Non-pigmented ciliary epithelial cell (primary cell): ENCODE measurements at regions not wholly inside any gene's neighbourhood (a gene's known extent, or its start where the extent isn't known, plus 50 kb on each side); places are given as distances from the start of the nearest gene placed in this dataset.
"Not testable (repeated sequence)": the region's sequence is repeated elsewhere in the genome, so short reads cannot be mapped to it uniquely, and the experiment has no call there.

Experiments
- DNase-seq: peaks from one replicate; pipeline ENCODE4 v3.0.0-alpha.2; 2010; ENCODE audit warnings: low read depth

GRCh38 chr6:28585335-28585734 is 59.7 kb downstream of the GPX5 start:
- no peak for DNase-seq

- no peak for DNase-seq
Measured at GRCh38 chr6:28586324-28586723, 60.6 kb downstream of the GPX5 start.

- DNase-seq: no peak
Measured at GRCh38 chr6:28586962-28587745, 61.5 kb downstream of the GPX5 start.

DNA sequence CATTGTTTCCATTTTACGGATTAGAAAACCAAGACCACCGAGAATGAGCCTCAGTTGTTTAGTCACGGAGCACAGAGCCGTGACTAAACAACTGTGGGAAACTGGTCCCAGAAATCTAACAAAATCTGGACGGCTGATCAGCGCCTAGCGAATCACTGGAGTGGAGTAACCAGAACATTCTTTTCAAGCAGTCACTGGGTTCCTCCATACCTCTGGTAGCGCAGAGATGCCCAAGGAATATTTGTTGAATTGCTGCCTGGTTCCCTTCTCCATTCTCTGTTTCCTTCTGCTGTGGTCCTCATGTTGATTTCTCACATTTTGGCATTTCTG is 62.0 kb downstream of the GPX5 start:
- no peak for DNase-seq

DNA sequence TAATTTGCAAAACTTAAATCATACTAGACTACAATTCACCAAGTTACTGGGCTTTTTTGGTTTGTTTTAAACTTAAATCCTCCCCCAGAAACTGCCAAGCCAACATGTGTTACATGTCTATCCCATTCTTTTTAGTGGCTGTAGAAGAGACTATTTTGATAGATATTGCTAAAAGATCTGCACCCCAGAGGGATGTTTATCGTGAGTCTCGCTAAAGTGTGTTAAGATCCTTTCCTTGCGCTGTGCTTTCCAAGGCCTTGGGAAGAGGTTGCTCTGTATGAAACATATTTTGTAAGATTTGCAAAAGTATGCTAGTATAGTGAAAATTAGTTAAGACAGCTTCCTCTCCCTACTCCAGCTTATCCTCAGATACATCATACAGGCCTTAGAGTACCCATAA is 63.0 kb downstream of the GPX5 start:
- no peak for DNase-seq

GRCh38 chr6:28589234-28589956 is 63.7 kb downstream of the GPX5 start:
- DNase-seq: peak; percentile 93

- no peak for DNase-seq
Measured at GRCh38 chr6:28589957-28590349, 64.3 kb downstream of the GPX5 start.

DNA sequence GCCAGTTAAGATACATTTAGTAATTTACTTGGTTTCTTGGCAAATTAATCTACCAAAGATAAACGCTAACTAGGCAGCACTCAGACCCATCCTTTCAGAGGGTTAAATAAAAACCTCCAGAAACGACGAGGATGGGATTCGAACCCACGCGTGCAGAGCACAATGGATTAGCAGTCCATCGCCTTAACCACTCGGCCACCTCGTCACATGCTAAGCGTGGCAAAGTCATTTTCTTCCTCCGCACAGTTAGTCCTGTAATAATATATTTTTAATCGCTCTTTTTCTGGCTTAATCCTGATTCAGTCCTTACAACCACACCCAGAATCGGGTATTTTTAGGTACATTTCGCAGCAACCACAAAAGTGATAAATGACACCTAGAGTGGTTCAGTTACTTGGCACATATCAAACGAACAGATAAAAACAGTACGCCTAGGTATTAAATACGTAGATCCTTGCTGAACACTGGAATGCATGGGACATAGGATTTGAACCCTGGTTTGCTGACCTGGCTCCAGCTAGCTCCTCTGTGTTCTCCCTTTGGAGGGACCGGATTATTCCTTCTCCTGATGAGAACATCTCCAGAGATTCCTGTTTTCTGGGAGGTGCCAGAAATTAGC is 71.6 kb downstream of the GPX5 start:
- DNase-seq: no peak

DNA sequence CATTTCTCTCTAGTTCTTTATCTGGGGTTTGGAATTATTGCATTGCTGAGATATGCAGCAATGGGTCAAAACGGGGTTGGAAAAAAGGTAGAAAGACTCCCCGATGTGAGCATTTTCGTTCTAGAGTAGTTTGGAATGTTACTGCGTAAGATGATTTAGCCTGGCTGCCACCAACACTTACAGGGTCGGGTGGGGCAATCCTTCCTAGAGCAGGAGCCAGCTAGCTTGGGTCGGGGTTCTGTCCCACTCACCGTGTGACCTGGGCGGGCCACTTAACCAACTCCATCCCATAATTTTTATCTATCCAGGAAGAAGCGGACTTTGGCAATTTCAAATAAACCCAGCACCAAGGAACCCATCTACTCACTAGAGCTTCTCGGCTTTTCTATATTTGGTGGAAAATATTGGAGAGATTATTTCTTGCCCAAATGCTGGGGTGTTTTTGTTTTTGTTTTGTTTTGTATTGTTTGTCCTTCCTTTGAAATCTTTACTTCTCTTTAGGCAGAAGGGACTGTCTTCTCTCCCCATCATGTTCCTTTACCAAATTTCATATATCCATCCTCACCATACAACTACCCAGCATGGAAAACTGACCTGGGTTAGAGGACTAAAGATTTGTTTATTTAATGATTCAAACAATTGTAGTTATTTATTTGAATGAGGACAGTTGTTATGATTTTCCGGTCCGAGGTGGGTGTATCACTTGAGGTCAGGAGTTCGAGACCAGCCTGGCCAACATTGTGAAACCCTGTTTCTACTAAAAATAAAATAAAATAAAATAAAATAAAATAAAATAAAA is 72.4 kb downstream of the GPX5 start:
- DNase-seq: no peak

- no peak for DNase-seq
Measured at GRCh38 chr6:28598757-28599686, 73.3 kb downstream of the GPX5 start.

- no peak for DNase-seq
Measured at GRCh38 chr6:28600245-28600644, 74.6 kb downstream of the GPX5 start.

DNA sequence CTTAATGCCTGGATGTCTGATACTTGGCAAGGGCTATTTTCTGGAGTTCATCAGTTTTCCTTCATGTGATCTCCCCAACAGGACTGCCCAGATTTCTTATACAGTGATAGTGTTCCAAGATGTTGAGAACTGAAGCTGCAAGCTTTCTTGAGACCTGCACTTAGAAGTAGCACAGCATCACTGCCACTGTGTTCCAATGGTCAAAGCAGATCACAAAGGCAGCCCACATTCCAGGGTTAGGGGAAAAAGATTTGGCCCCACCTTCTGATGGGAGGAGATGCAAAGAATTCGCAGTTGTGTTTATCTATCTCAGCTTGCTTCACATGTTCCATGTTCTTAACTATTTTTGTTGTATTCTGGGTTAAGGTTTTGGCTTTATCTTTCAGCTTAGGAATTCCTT is 78.2 kb downstream of the GPX5 start:
- DNase-seq: no peak

DNA sequence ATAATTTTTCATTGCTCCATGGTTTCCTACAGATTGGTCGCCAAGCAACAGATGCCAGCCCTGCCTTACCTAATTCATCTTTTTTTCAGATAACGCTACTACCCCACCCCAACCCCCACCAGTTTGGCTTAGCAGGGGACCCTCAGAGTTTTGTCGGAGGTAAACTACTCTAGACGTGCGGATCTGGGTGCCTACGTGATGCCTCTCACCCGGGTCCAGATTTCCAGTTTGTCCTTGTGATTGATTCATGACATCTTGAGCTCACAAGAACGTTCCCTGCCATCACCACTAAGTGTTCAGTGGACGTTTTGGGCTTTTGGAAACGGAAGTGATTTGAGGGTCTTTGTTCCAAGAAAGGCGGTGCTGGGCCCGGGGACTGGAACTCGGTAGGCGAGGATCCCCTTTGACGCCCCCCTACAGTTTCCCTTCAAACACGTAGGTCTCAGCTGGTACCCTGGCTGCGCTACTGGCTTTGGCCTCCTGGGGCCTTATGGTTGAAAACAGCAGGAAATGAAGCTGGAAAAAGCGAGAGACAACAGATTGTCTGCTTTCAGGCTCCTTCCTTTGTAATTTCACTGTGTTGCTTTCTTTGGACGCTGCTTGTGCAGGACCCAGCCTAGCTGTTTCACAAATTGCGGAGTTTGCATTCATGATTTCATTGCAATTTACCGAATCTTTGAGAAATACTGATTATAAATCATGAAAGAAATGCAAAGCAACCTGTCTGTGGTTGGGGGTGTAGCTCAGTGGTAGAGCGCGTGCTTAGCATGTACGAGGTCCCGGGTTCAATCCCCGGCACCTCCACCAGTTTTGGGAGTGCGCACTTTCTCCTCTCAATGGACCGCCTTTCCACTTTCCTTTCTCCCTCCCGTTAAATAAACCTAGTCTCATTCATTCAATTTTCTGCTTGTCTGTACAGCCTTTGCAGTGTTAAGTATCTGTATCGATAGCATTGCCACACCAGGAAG is 81.0 kb downstream of the GPX5 start:
- DNase-seq: no peak

DNA sequence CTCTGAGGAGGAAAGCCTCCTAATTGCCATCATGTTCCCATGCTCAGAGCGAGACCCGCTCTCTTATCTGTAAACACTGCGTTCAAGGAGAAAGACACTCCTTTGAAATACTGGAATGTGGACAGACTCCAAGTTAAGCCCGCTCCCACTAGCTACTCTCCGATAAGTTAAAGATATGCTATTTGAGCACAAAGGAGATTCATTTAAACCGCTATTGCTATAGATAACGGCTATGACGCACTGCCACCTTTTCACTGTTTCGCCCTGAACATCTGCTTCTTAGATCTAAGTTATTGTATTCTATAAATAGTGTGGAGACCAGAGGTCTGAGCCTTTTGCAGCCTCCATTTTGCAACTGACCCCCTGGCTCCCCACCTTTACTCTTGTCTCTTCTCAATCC is 82.3 kb downstream of the GPX5 start:
- no peak for DNase-seq

DNA sequence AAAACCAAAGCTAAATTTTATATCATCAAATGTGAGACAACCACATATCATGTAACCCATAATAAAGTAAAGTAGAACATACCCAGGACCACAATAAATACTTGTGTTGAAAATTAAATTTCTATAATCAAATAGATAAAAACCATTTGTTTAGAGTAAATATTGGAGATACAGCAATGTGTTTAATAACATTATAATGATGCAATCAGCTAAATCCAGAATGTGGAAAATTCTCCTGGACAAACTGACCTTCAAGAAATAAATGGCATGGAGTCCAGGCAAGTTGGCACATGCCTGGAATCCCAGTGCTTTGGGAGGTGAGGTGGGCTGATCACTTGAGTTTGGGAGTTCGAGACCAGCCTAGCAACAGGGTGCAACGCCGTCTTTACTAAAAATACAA is 84.0 kb downstream of the GPX5 start:
- no peak for DNase-seq

DNA sequence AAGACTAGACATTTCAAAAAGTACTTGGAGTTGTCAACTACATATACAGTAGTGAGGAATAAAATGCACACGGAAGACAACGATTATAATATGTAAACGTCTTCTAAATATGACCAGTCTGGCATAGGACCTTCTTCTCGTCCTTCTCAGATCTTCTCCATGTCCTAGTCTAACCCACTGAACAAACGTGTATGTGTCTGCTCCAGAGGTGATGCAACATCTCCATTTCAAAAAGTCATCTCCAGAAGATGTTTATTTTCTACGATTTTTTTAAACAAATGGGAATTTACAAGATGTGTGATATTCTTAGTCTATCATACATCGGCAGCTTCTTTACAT is 89.9 kb downstream of the GPX5 start:
- no peak for DNase-seq

GRCh38 chr6:28615955-28616747 is 90.5 kb downstream of the GPX5 start:
- no peak for DNase-seq

DNA sequence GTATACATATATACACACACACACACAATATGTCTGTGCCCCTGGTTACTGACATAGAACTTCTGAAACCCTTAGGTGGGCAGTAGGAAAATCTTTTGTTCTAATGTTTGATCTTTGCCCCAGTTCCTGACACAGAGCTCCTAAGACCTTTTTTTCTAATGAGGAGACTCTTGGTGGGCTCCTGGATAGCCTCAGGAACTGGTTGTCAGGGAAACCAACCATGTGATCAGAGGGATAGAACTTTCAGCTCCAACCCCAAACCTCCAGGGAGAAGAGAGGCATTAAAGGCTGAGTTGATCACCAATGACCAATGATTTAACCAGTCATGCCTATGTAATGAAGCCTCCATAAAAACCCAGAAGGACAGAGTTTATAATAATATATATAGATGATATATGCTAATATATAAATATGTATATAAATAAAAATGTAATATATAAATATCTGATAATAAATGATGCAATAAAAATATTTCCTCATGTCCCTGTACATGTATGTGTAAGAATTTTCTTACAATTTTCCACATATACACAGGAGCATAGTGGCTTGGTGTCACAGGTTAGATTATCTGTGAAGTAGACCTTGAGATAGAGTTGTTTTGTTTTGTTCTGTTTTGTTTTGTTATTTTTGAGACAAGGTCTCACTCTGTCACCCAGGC is 93.3 kb downstream of the GPX5 start:
- DNase-seq: no peak

- not testable (repeated sequence) for DNase-seq
Measured at GRCh38 chr6:28621268-28621667, 95.6 kb downstream of the GPX5 start.
